ENCODE measurements at regions not wholly inside any gene's neighbourhood (a gene's known extent, or its start where the extent isn't known, plus 50 kb on each side); places are given as distances from the start of the nearest gene placed in this dataset.
A peak's percentile ranks its signal among the peaks of the same experiment; 100 is the strongest.

- Histone ChIP-seq H2BK15ac (replicated peaks; ENCODE audit: low read depth) (no peak overlapping the region), H3K56ac (ENCODE audit: low read length) (no peak overlapping the region), H2BK120ac (ENCODE audit: low read depth, low read length) (no peak overlapping the region), H2BK5ac (ENCODE audit: low read length) (no peak overlapping the region), H4K5ac (ENCODE audit: low read length) (no peak overlapping the region), H3K79me2 (ENCODE audit: control insufficient read depth, insufficient read depth, low read length) (no peaks in the 10 kb centered on the region), H3K4me1 (ENCODE audit: control insufficient read depth, low read depth, low read length) (no peaks in the 10 kb centered on the region), H3K27ac (ENCODE audit: low read depth, low read length) (no peak overlapping the region), H3K9ac (ENCODE audit: low read length) (no peak overlapping the region), H4K8ac (ENCODE audit: low read depth, low read length) (no peak overlapping the region), H3K4me3 (ENCODE audit: low read length) (no peak overlapping the region), H3K23ac (ENCODE audit: low read length) (no peak overlapping the region), H3K18ac (ENCODE audit: low read length) (no peak overlapping the region), H3K36me3 (ENCODE audit: control insufficient read depth, insufficient read depth, low read length) (no peaks in the 10 kb centered on the region), H2AK5ac (ENCODE audit: low read length) (no peak overlapping the region), H3K4me2 (ENCODE audit: low read length) (no peak overlapping the region), H3K79me1 (ENCODE audit: low read length) (no peaks in the 10 kb centered on the region), H3K4ac (ENCODE audit: low read depth, low read length) (no peak overlapping the region), H3K27me3 (ENCODE audit: insufficient read depth, low read length, poor library complexity) (no peaks in the 10 kb centered on the region)
- no CpG with 5 or more reads among the region's 4 CpGs for WGBS (ENCODE audit: extremely low coverage, insufficient coverage, low lambda C conversion rate)
- DNase-seq = no peak
These were observed 473.5 kb downstream of the MIAT start for GRCh38 chr22:27130906-27131305.

DNA sequence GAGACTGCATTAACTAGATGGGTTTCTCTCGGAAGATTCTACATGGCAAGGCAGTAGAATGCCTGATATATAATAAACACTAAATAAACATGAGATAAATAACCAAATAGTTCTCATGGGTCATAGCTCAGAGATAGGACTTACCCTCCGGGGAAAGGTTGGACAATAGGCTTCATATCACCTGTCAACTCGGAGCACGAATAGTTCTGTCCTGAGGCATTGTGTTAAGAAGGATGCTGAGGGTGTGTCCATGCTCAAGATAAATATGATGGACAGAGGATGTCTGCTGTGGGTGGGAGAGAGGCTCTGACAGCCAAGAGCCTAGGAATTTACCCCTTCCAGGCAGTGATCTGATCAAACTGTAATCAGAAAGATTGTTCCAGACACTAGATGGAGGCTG, 474.0 kb downstream of the MIAT start:
- no peak overlapping the region for H4K5ac ChIP-seq (ENCODE audit: low read length)
- H3K4me2 ChIP-seq (ENCODE audit: low read length) = no peak overlapping the region
- H2BK120ac ChIP-seq (ENCODE audit: low read depth, low read length) = no peak overlapping the region
- H3K56ac ChIP-seq (ENCODE audit: low read length) = no peak overlapping the region
- H3K4me3 ChIP-seq (ENCODE audit: low read length) = no peak overlapping the region
- H3K23ac ChIP-seq (ENCODE audit: low read length) = no peak overlapping the region
- no peaks in the 10 kb centered on the region for H3K4me1 ChIP-seq (ENCODE audit: control insufficient read depth, low read depth, low read length)
- H2AK5ac ChIP-seq (ENCODE audit: low read length) = no peak overlapping the region
- H3K79me2 ChIP-seq (ENCODE audit: control insufficient read depth, insufficient read depth, low read length) = no peaks in the 10 kb centered on the region
- no peak overlapping the region for H3K18ac ChIP-seq (ENCODE audit: low read length)
- H3K4ac ChIP-seq (ENCODE audit: low read depth, low read length) = no peak overlapping the region
- no peak overlapping the region for H3K9ac ChIP-seq (ENCODE audit: low read length)
- no peaks in the 10 kb centered on the region for H3K79me1 ChIP-seq (ENCODE audit: low read length)
- H3K27ac ChIP-seq (ENCODE audit: low read depth, low read length) = no peak overlapping the region
- no peak overlapping the region for H2BK15ac ChIP-seq (replicated peaks; ENCODE audit: low read depth)
- H3K36me3 ChIP-seq (ENCODE audit: control insufficient read depth, insufficient read depth, low read length) = no peaks in the 10 kb centered on the region
- no peak overlapping the region for H4K8ac ChIP-seq (ENCODE audit: low read depth, low read length)
- DNase-seq = no peak
- no peak overlapping the region for H2BK5ac ChIP-seq (ENCODE audit: low read length)
- no peaks in the 10 kb centered on the region for H3K27me3 ChIP-seq (ENCODE audit: insufficient read depth, low read length, poor library complexity)
- WGBS (ENCODE audit: extremely low coverage, insufficient coverage, low lambda C conversion rate) = no CpG with 5 or more reads among the region's 4 CpGs

DNA sequence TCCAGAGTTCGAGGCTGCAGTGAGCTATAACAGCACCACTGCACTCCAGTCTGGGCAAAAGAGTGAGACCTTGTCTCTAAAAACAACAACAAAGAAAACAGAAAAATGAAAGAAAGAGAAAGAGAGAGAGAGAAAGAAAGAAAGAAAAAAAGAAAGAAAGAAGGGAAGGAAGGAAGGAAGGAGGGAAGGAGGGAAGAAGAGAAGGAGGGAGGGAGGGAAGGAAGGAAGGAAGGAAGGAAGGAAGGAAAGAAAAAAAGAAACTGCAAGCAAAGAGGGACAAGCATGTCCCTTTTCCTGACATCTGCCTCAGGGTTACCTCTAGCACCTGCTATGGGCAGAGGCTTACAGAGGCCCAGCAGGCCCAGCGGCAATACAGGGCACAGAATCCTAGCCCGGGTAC, 475.0 kb downstream of the MIAT start:
- no peaks in the 10 kb centered on the region for H3K79me1 ChIP-seq (ENCODE audit: low read length)
- no peak overlapping the region for H4K5ac ChIP-seq (ENCODE audit: low read length)
- no peak overlapping the region for H2BK5ac ChIP-seq (ENCODE audit: low read length)
- no peak overlapping the region for H3K9ac ChIP-seq (ENCODE audit: low read length)
- no peak overlapping the region for H2AK5ac ChIP-seq (ENCODE audit: low read length)
- no CpG with 5 or more reads among the region's 3 CpGs for WGBS (ENCODE audit: extremely low coverage, insufficient coverage, low lambda C conversion rate)
- no peaks in the 10 kb centered on the region for H3K4me1 ChIP-seq (ENCODE audit: control insufficient read depth, low read depth, low read length)
- no peaks in the 10 kb centered on the region for H3K79me2 ChIP-seq (ENCODE audit: control insufficient read depth, insufficient read depth, low read length)
- H3K23ac ChIP-seq (ENCODE audit: low read length) = no peak overlapping the region
- H3K4me3 ChIP-seq (ENCODE audit: low read length) = no peak overlapping the region
- H3K56ac ChIP-seq (ENCODE audit: low read length) = no peak overlapping the region
- H3K4ac ChIP-seq (ENCODE audit: low read depth, low read length) = no peak overlapping the region
- no peak overlapping the region for H3K27ac ChIP-seq (ENCODE audit: low read depth, low read length)
- no peak for DNase-seq
- H2BK15ac ChIP-seq (replicated peaks; ENCODE audit: low read depth) = no peak overlapping the region
- H3K18ac ChIP-seq (ENCODE audit: low read length) = no peak overlapping the region
- no peak overlapping the region for H2BK120ac ChIP-seq (ENCODE audit: low read depth, low read length)
- no peaks in the 10 kb centered on the region for H3K36me3 ChIP-seq (ENCODE audit: control insufficient read depth, insufficient read depth, low read length)
- H3K27me3 ChIP-seq (ENCODE audit: insufficient read depth, low read length, poor library complexity) = no peaks in the 10 kb centered on the region
- H3K4me2 ChIP-seq (ENCODE audit: low read length) = no peak overlapping the region
- no peak overlapping the region for H4K8ac ChIP-seq (ENCODE audit: low read depth, low read length)

GRCh38 chr22:27133019-27133431, 475.6 kb downstream of the MIAT start:
- Histone ChIP-seq H2BK120ac (ENCODE audit: low read depth, low read length) (no peak overlapping the region), H3K4me1 (ENCODE audit: control insufficient read depth, low read depth, low read length) (no peaks in the 10 kb centered on the region), H3K4me2 (ENCODE audit: low read length) (no peak overlapping the region), H3K27me3 (ENCODE audit: insufficient read depth, low read length, poor library complexity) (no peaks in the 10 kb centered on the region), H3K23ac (ENCODE audit: low read length) (no peak overlapping the region), H3K4me3 (ENCODE audit: low read length) (no peak overlapping the region), H3K79me1 (ENCODE audit: low read length) (no peaks in the 10 kb centered on the region), H3K18ac (ENCODE audit: low read length) (no peak overlapping the region), H3K27ac (ENCODE audit: low read depth, low read length) (no peak overlapping the region), H3K56ac (ENCODE audit: low read length) (no peak overlapping the region), H2AK5ac (ENCODE audit: low read length) (no peak overlapping the region), H4K8ac (ENCODE audit: low read depth, low read length) (no peak overlapping the region), H3K79me2 (ENCODE audit: control insufficient read depth, insufficient read depth, low read length) (no peaks in the 10 kb centered on the region), H2BK5ac (ENCODE audit: low read length) (no peak overlapping the region), H3K9ac (ENCODE audit: low read length) (no peak overlapping the region), H4K5ac (ENCODE audit: low read length) (no peak overlapping the region), H2BK15ac (replicated peaks; ENCODE audit: low read depth) (no peak overlapping the region), H3K4ac (ENCODE audit: low read depth, low read length) (no peak overlapping the region), H3K36me3 (ENCODE audit: control insufficient read depth, insufficient read depth, low read length) (no peaks in the 10 kb centered on the region)
- DNase-seq = no peak
- no CpG with 5 or more reads among the region's 10 CpGs for WGBS (ENCODE audit: extremely low coverage, insufficient coverage, low lambda C conversion rate)

GRCh38 chr22:27133681-27134314, 476.4 kb downstream of the MIAT start:
- Histone ChIP-seq H3K79me1 (ENCODE audit: low read length) (no peaks in the 10 kb centered on the region), H4K8ac (ENCODE audit: low read depth, low read length) (no peak overlapping the region), H3K9ac (ENCODE audit: low read length) (no peak overlapping the region), H2BK15ac (replicated peaks; ENCODE audit: low read depth) (no peak overlapping the region), H3K27ac (ENCODE audit: low read depth, low read length) (no peak overlapping the region), H3K4me2 (ENCODE audit: low read length) (no peak overlapping the region), H2AK5ac (ENCODE audit: low read length) (no peak overlapping the region), H4K5ac (ENCODE audit: low read length) (no peak overlapping the region), H3K36me3 (ENCODE audit: control insufficient read depth, insufficient read depth, low read length) (no peaks in the 10 kb centered on the region), H3K4me1 (ENCODE audit: control insufficient read depth, low read depth, low read length) (no peaks in the 10 kb centered on the region), H3K23ac (ENCODE audit: low read length) (no peak overlapping the region), H3K79me2 (ENCODE audit: control insufficient read depth, insufficient read depth, low read length) (no peaks in the 10 kb centered on the region), H3K27me3 (ENCODE audit: insufficient read depth, low read length, poor library complexity) (no peaks in the 10 kb centered on the region), H2BK120ac (ENCODE audit: low read depth, low read length) (no peak overlapping the region), H3K4ac (ENCODE audit: low read depth, low read length) (no peak overlapping the region), H3K4me3 (ENCODE audit: low read length) (no peak overlapping the region), H3K18ac (ENCODE audit: low read length) (no peak overlapping the region), H3K56ac (ENCODE audit: low read length) (no peak overlapping the region), H2BK5ac (ENCODE audit: low read length) (no peak overlapping the region)
- WGBS (ENCODE audit: extremely low coverage, insufficient coverage, low lambda C conversion rate) = no CpG with 5 or more reads among the region's 11 CpGs
- DNase-seq = peak; percentile 21

- Histone ChIP-seq H4K8ac (ENCODE audit: low read depth, low read length) (no peak overlapping the region), H2AK5ac (ENCODE audit: low read length) (no peak overlapping the region), H4K5ac (ENCODE audit: low read length) (no peak overlapping the region), H3K4me2 (ENCODE audit: low read length) (no peak overlapping the region), H3K4me1 (ENCODE audit: control insufficient read depth, low read depth, low read length) (no peaks in the 10 kb centered on the region), H3K18ac (ENCODE audit: low read length) (no peak overlapping the region), H3K79me2 (ENCODE audit: control insufficient read depth, insufficient read depth, low read length) (no peaks in the 10 kb centered on the region), H3K23ac (ENCODE audit: low read length) (no peak overlapping the region), H2BK15ac (replicated peaks; ENCODE audit: low read depth) (no peak overlapping the region), H3K79me1 (ENCODE audit: low read length) (no peaks in the 10 kb centered on the region), H2BK5ac (ENCODE audit: low read length) (no peak overlapping the region), H2BK120ac (ENCODE audit: low read depth, low read length) (no peak overlapping the region), H3K56ac (ENCODE audit: low read length) (no peak overlapping the region), H3K36me3 (ENCODE audit: control insufficient read depth, insufficient read depth, low read length) (no peaks in the 10 kb centered on the region), H3K9ac (ENCODE audit: low read length) (no peak overlapping the region), H3K4me3 (ENCODE audit: low read length) (no peak overlapping the region), H3K27me3 (ENCODE audit: insufficient read depth, low read length, poor library complexity) (no peaks in the 10 kb centered on the region), H3K4ac (ENCODE audit: low read depth, low read length) (no peak overlapping the region), H3K27ac (ENCODE audit: low read depth, low read length) (no peak overlapping the region)
- DNase-seq = peak; percentile 27
- no CpG with 5 or more reads among the region's 4 CpGs for WGBS (ENCODE audit: extremely low coverage, insufficient coverage, low lambda C conversion rate)
These were observed 476.9 kb downstream of the MIAT start for GRCh38 chr22:27134315-27134701.

Measured in mesendoderm (in vitro differentiated cells).